AG10803 (cell line): ENCODE measurements at regions not wholly inside any gene's neighbourhood (a gene's known extent, or its start where the extent isn't known, plus 50 kb on each side); places are given as distances from the start of the nearest gene placed in this dataset.
"Not testable (repeated sequence)": the region's sequence is repeated elsewhere in the genome, so short reads cannot be mapped to it uniquely, and the experiment has no call there.

Experiments used
- DNase-seq: peaks from one replicate; pipeline ENCODE4 v3.0.0; 2010; ENCODE audit warnings: low read depth
- H3K4me3 ChIP-seq: 2 replicates; pipeline ENCODE4 v1.5.1; 2011; ENCODE audit warnings: mild to moderate bottlenecking, low read length, control low read depth
- TF ChIP-seq, protein P1 (sequence below): conservative IDR thresholded peaks from 2 replicates; pipeline ENCODE4 v1.5.1; 2011; ENCODE audit warnings: mild to moderate bottlenecking, low read length, control low read depth, inconsistent platforms

DNA sequence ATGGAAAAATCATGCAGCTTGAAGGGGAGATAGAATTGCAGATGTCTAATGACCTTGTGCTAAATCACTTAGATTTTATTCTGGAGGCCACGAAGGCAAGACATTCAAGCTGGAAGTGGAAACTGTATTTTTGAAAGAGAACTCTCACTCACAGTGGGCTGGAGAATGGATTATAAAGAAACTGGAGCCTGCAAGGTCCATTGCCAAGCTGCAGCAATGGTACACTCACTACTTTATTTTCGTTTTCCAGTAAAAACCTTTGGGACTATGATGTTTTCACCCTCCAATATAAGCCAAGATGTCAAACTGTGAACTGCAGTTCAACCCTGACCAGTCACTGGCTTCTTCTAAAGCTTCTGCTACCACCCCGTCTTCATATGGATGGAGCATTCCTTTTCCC lies 62.0 kb downstream of the SKIDA1 start:
- H3K4me3 ChIP-seq = no peak overlapping the region
- TF ChIP-seq, protein P1, sequence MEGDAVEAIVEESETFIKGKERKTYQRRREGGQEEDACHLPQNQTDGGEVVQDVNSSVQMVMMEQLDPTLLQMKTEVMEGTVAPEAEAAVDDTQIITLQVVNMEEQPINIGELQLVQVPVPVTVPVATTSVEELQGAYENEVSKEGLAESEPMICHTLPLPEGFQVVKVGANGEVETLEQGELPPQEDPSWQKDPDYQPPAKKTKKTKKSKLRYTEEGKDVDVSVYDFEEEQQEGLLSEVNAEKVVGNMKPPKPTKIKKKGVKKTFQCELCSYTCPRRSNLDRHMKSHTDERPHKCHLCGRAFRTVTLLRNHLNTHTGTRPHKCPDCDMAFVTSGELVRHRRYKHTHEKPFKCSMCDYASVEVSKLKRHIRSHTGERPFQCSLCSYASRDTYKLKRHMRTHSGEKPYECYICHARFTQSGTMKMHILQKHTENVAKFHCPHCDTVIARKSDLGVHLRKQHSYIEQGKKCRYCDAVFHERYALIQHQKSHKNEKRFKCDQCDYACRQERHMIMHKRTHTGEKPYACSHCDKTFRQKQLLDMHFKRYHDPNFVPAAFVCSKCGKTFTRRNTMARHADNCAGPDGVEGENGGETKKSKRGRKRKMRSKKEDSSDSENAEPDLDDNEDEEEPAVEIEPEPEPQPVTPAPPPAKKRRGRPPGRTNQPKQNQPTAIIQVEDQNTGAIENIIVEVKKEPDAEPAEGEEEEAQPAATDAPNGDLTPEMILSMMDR = no peak
- no peak for DNase-seq

DNA sequence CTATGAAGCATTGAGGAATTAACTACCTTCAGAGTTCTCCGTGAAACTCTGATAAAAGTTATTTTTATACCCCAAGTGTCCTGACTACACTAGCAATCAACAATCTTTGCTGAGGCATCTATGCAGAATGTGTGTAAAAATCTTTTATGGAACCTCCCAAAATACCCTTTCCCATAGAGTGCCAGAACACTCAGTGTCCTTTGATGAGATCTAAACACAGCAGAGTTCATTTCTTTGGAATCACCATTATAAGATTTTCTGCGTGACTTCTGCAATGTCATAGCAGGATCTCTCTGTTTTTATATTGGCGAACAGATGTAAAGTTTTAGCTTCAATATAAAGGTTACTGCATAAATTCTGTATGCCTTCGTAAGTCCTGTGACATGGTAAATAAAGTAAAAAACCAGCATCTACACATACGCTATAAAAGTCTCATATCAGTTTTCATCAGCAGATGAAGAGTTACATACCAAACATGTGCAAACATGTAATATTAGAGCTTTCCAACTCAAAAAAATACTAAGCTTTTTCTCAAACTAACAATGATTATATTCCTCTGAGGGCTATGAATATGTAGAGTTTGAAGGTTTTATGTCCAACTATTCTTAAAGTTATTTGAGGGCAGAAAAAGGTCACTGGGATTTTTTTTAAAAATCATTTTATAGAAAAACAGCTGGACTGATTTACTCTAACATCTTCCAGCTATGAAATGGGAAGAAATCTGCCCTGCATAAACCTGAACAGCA lies 67.2 kb downstream of the SKIDA1 start:
- peak; percentile 6 for DNase-seq
- no peak overlapping the region for H3K4me3 ChIP-seq
- TF ChIP-seq, protein P1 = no peak

DNA sequence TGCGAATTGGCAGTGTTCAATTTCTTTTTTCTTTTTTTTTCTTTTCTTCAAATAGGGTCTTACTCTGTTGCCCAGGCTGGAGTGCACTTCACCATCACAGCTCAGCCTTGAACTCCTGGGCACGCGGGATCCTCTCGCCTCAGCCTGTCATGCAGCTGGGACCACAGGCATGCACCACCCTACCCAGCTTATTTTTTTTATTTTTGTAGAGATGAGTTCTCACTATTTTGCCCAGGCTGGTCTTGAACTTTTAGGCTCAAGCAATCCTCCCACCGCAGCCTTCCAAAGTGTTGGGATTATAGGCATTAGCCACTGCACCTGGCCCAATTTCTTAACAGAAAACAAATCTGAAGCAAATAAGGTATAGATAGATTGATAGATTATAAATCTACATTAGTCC lies 69.3 kb downstream of the SKIDA1 start:
- H3K4me3 ChIP-seq = no peak overlapping the region
- TF ChIP-seq, protein P1 = no peak
- DNase-seq = no peak

DNA sequence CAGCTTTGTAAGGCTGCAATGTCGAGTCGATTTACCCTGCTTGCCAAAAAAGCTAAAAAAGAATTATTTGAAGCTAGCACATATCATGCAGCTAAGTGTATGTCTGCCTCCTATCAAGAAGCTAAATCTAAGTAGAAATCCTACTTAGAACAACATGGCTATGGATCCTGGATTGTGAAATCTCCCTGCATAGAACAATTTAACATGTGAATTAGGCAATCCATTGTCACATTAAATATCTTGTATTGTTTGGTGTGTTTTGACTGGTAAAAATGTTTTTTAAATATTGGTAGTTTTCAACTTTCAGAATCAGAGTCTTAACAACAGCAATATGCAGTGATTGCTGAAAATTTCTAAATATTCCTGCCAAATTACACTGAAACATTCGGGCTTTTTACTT lies 73.3 kb downstream of the SKIDA1 start:
- TF ChIP-seq, protein P1 = no peak
- peak; percentile 6 for DNase-seq
- H3K4me3 ChIP-seq = no peak overlapping the region

DNA sequence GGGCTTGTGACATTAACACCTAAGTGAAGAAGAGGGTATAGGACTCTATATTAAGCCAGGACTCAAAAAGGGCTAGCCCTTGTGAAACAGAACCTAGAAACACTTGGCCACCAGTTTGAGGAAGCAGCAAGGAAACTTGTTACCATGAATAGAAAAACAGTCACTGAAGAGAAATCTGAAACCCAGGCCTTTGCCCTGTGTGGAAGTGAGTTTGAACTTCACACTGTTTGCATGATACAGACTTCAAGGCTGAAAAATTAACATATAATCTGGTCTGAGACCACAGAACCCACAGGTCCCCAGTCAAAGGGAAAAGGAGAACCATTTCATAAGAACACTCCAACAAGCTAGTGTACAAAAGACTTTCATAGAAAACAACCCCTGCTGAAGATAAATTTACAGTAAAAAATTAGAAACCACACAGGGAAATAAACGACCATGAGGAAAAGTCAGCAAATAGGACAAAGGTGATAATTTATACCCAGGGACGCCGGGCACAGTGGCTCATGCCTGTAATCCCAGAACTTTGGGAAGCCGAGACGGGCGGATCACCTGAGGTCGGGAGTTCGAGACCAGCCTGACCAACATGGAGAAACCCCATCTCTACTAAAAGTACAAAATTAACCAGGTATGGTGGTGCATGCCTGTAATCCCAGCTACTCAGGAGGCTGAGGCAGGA lies 76.1 kb downstream of the SKIDA1 start:
- DNase-seq = no peak
- no peak overlapping the region for H3K4me3 ChIP-seq
- TF ChIP-seq, protein P1 = no peak

DNA sequence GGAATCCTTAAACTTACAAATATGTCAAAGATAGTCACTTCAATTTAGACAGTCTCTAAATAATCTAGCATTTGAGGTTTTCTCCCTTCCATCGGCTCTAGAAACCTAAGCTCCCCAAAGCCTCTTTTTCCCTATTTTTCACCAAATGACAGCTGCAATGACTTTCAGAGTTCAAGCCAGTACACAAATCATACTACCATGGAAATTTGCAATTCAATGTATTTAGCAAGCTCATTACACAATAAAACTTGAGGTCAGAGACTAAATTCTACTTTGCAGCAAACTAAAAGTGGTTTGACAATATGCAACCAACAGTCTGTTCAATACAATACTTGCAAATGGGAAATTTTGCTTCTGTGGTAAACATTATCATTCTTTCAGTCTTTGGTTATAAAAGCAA lies 80.3 kb downstream of the SKIDA1 start:
- no peak for DNase-seq
- TF ChIP-seq, protein P1 = no peak
- no peak overlapping the region for H3K4me3 ChIP-seq

DNA sequence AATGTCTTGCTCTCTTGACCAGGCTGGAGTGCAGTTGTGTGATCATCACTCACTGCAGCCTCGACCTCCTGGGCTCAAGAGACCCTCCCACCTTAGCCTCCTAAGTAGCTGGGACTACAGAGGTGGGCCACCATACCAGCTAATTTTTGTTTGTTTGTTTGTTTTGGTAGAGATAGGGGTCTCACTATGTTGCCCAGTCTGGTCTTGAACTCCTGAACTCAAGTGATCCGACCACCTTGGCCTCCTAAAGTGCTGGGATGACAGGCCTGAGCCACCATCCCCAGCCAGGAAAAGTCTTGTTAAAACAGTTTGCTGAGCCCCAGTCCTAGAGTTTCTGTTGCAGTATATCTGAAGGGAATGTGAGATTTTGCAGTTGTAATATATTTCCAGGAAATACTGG lies 83.9 kb downstream of the SKIDA1 start:
- TF ChIP-seq, protein P1 = no peak
- no peak for DNase-seq
- H3K4me3 ChIP-seq = no peak overlapping the region

DNA sequence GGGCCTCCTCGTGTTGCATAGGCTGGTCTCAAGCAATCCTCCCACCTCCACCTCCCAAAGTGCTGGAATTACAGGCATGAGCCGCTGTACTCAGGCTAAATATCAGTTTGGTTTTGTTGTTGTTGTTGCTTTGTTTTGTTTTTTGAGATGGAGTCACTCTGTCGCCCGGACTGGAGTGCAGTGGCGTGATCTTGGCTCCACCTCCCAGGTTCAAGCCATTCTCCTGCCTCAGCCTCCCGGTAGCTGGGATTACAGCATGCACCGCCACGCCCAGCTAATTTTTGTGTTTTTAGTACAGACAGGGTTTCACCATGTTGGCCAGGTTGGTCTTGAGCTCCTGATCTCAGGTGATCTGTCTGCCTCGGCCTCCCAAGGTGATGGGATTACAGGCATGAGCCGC lies 86.6 kb downstream of the SKIDA1 start:
- DNase-seq, H3K4me3 ChIP-seq: not testable (repeated sequence)
